HL-60 (cell line): ENCODE measurements at regions not wholly inside any gene's neighbourhood (a gene's known extent, or its start where the extent isn't known, plus 50 kb on each side); places are given as distances from the start of the nearest gene placed in this dataset.

Experiments used
- CTCF ChIP-seq: IDR thresholded peaks from one replicate; pipeline ENCODE4 v1.5.1; 2011; ENCODE audit warnings: low read length, control low read depth, inconsistent platforms; ENCODE audit not compliant: insufficient read depth
- GABPA ChIP-seq: IDR thresholded peaks from 2 replicates; pipeline ENCODE4 v1.6.1; 2012; ENCODE audit warnings: low read depth
- REST ChIP-seq: IDR thresholded peaks from 2 replicates; pipeline ENCODE4 v1.6.1; 2012; ENCODE audit warnings: low read depth; ENCODE audit not compliant: insufficient replicate concordance
- SPI1 ChIP-seq: IDR thresholded peaks from 2 replicates; pipeline ENCODE4 v1.6.1; 2012; ENCODE audit warnings: low read depth, mild to moderate bottlenecking, borderline replicate concordance

- no peak for TF ChIP-seq CTCF
- TF ChIP-seq REST: no peak
- no peak for TF ChIP-seq SPI1
- TF ChIP-seq GABPA: no peak
Measured at GRCh38 chr12:87305481-87305880, 723.7 kb downstream of the C12orf50 start.
